Upper lobe of left lung (tissue), 4 donors: ENCODE measurements at regions not wholly inside any gene's neighbourhood (a gene's known extent, or its start where the extent isn't known, plus 50 kb on each side); places are given as distances from the start of the nearest gene placed in this dataset.

Experiments
- CTCF ChIP-seq, 6 experiments: fragments of 450-650 bp in 4 of 6; fragments of 200-600 bp in 2 of 6; sonication (generic) in 2 of 6; IDR thresholded peaks; one replicate each; pipeline ENCODE4 v1.5.1; 2016 to 2019; ENCODE audit warnings: antibody characterized with exemption in 6 of 6
- EP300 ChIP-seq, 4 donors: sonication (generic); formaldehyde crosslinking; IDR thresholded peaks; one replicate each; pipeline ENCODE4 v1.5.1; 2017; ENCODE audit warnings: antibody characterized with exemption in 4 of 4, control low read depth in 2 of 4
- POLR2A ChIP-seq, 4 donors: fragments of 450-650 bp; IDR thresholded peaks; one replicate each; pipeline ENCODE4 v1.5.1; 2016 to 2017; ENCODE audit warnings: antibody characterized with exemption in 4 of 4, mild to moderate bottlenecking in 2 of 4
- POLR2AphosphoS5 ChIP-seq, 2 donors: sonication (generic); formaldehyde crosslinking; IDR thresholded peaks; one replicate each; pipeline ENCODE4 v1.5.1; 2017; ENCODE audit warnings: antibody characterized with exemption in 2 of 2

GRCh38 chr5:130549884-130550561 is 615.0 kb downstream of the HINT1 start:
- no peak for TF ChIP-seq EP300 (IDR thresholded peaks at IDR 0.05)
- no peak for TF ChIP-seq CTCF (IDR thresholded peaks at IDR 0.05)
- TF ChIP-seq POLR2A (IDR thresholded peaks at IDR 0.05), result no peak
- TF ChIP-seq POLR2AphosphoS5 (IDR thresholded peaks at IDR 0.05), result no peak
